Right lobe of liver (tissue), 6 donors: ENCODE measurements at regions not wholly inside any gene's neighbourhood (a gene's known extent, or its start where the extent isn't known, plus 50 kb on each side); places are given as distances from the start of the nearest gene placed in this dataset.
A peak's percentile ranks its signal among the peaks of the same experiment; 100 is the strongest.
"Not testable (repeated sequence)": the region's sequence is repeated elsewhere in the genome, so short reads cannot be mapped to it uniquely, and the experiment has no call there.

Source experiments
- ATAC-seq, 4 donors: fragments of 200-7000 bp; cut with Tn5 transposase; one replicate each; pipeline ENCODE4 v1.9.1; 2020; ENCODE audit warnings: mild to moderate bottlenecking in 4 of 4, moderate library complexity in 4 of 4
- DNase-seq, 3 donors: peaks; one replicate each; pipeline ENCODE4 v3.0.0-alpha.2; 2020
- H3K27ac ChIP-seq, 3 donors: fragments of 200-600 bp; one replicate each; pipeline ENCODE4 v1.8.0; 2022
- H3K27me3 ChIP-seq, 2 donors: fragments of 200-600 bp; one replicate each; pipeline ENCODE4 v1.8.0; 2022
- H3K36me3 ChIP-seq, 4 donors: fragments of 200-600 bp; sonication (generic) in 1 of 4; one replicate each; pipeline versions ENCODE4 v1.5.1 to v1.8.0; 2017 to 2022; ENCODE audit warnings: control low read depth in 1 of 4
- H3K4me1 ChIP-seq, 4 donors: fragments of 200-600 bp; sonication (generic) in 1 of 4; one replicate each; pipeline versions ENCODE4 v1.5.1 to v1.8.0; 2017 to 2022; ENCODE audit warnings: control low read depth in 1 of 4
- H3K4me3 ChIP-seq, 3 donors: fragments of 200-600 bp; one replicate each; pipeline ENCODE4 v1.8.0; 2022
- H3K9me3 ChIP-seq, 4 donors: fragments of 200-600 bp; sonication (generic) in 1 of 4; one replicate each; pipeline versions ENCODE4 v1.5.1 to v1.8.0; 2017 to 2022; ENCODE audit warnings: control low read depth in 1 of 4
- CTCF ChIP-seq, 4 donors: fragments of 200-600 bp in 3 of 4; fragments of 450-650 bp in 1 of 4; IDR thresholded peaks; one replicate each; pipeline versions ENCODE4 v1.5.1 to v1.8.0; 2016 to 2022; ENCODE audit warnings: antibody characterized with exemption in 4 of 4, mild to moderate bottlenecking in 2 of 4
- POLR2A ChIP-seq: fragments of 450-650 bp; IDR thresholded peaks from one replicate; pipeline ENCODE4 v1.6.1; 2017; ENCODE audit warnings: antibody characterized with exemption, mild to moderate bottlenecking
- WGBS: methylation state at CpG from one replicate; pipeline ENCODE4 v1.1.6; 2018; ENCODE audit warnings: low coverage, low lambda C conversion rate; ENCODE audit not compliant: insufficient coverage; ENCODE audit errors: missing lambda C conversion rate; 5-methylcytosine and 5-hydroxymethylcytosine counted together
- intact Hi-C, 2 donors: fragments of 100-400 bp; cut with DNase I; formaldehyde crosslinking; loops; one replicate each; pipeline versions ENCODE4 v1.11.2 to v1.14.1; 2022
- donor health status: DM: no; HTN: yes; CAD: no.
- donor health status: DM: no; HTN: no; CAD: no.
- donor health status: DM: no; HTN: no; CAD: no.
- donor health status: DM: no; HTN: yes; CAD: no.
- donor health status: DM: no; HTN: yes; CAD: no.

- no peak for ATAC-seq
- WGBS, result 78% methylated on average over 5 of the region's 6 CpGs
- no peak overlapping the region for H3K4me3 ChIP-seq
These were observed 249.3 kb downstream of the BLID start for GRCh38 chr11:121866754-121867153.

DNA sequence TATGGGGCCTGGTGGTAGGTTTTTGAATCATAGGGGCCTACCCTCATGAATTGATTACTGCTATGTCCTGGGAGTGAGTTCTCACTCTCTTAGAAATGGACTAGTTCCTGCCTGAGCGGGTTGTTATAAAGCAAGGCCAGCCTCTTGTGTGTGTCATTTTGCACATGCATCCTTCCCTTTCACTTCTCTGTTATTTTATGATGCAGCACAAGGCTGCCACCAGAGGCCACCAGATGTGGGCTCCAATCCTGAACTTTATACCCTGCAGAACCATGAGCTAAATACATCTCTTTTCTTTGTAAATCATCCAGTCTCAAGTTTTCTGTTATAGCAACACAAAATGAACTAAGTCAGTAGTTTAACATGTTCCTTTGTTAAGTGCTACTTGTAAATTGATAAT is 251.4 kb downstream of the BLID start:
- DNase-seq, result no peak
- intact Hi-C loops, result no loop called here
- Histone ChIP-seq H3K4me1 (no peaks in the 10 kb centered on the region), H3K4me3 (no peak overlapping the region), H3K27ac (no peak overlapping the region), H3K9me3 (no peaks in the 10 kb centered on the region), H3K36me3 (no peaks in the 10 kb centered on the region), H3K27me3 (no peaks in the 10 kb centered on the region)
- ATAC-seq, result peak; percentile 34 to 75 (median 66)
- TF ChIP-seq POLR2A (no peak), CTCF (IDR thresholded peaks at IDR 0.05) (peak; percentile 21 to 35 (median 24))
- WGBS, result 75% methylated on average over 1 of the region's 1 CpG

More at GRCh38 chr11:121866754-121867153, 249.3 kb downstream of the BLID start:
- no peak overlapping the region for H3K27ac ChIP-seq
- H3K4me1 ChIP-seq, result no peaks in the 10 kb centered on the region
- intact Hi-C loops, result no loop called here
- TF ChIP-seq CTCF (IDR thresholded peaks at IDR 0.05), result no peak
- TF ChIP-seq POLR2A, result no peak
- no peaks in the 10 kb centered on the region for H3K27me3 ChIP-seq
- no peak for DNase-seq
- no peaks in the 10 kb centered on the region for H3K36me3 ChIP-seq
- H3K9me3 ChIP-seq, result no peaks in the 10 kb centered on the region

GRCh38 chr11:121863126-121863525 is 252.9 kb downstream of the BLID start:
- Histone ChIP-seq H3K36me3 (no peaks in the 10 kb centered on the region), H3K9me3 (no peaks in the 10 kb centered on the region), H3K27ac (no peak overlapping the region), H3K27me3 (no peaks in the 10 kb centered on the region), H3K4me3 (no peak overlapping the region), H3K4me1 (no peaks in the 10 kb centered on the region)
- ATAC-seq (no peak), DNase-seq (no peak)
- WGBS, result 58% methylated on average over 4 of the region's 4 CpGs
- intact Hi-C loops, result no loop called here
- TF ChIP-seq CTCF (IDR thresholded peaks at IDR 0.05), result no peak
- no peak for TF ChIP-seq POLR2A

DNA sequence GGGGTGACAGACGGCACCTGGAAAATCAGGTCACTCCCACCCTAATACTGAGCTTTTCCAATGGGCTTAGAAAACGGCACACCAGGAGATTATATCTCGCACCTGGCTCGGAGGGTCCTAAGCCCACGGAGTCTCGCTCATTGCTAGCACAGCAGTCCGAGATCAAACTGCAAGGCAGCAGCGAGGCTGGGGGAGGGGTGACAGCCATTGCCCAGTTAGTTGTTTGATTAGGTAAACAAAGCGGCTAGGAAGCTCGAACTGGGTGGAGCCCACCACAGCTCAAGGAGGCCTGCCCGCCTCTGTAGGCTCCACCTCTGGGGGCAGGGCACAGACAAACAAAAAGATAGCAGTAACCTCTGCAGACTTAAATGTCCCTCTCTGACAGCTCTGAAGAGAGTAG is 260.9 kb downstream of the BLID start:
- H3K36me3 ChIP-seq, H3K27ac ChIP-seq, ATAC-seq, intact Hi-C loops, H3K9me3 ChIP-seq, H3K4me3 ChIP-seq, DNase-seq, H3K27me3 ChIP-seq, H3K4me1 ChIP-seq: not testable (repeated sequence)
- WGBS, result 72% methylated on average over 8 of the region's 11 CpGs

- H3K4me3 ChIP-seq, result no peak overlapping the region
- H3K36me3 ChIP-seq, result no peaks in the 10 kb centered on the region
- 86% methylated on average over 1 of the region's 1 CpG for WGBS
- DNase-seq (no peak), ATAC-seq (no peak)
- no peaks in the 10 kb centered on the region for H3K4me1 ChIP-seq
- no peak for TF ChIP-seq POLR2A
- no peak for TF ChIP-seq CTCF (IDR thresholded peaks at IDR 0.05)
- H3K27ac ChIP-seq, result no peak overlapping the region
- intact Hi-C loops, result no loop called here
- no peaks in the 10 kb centered on the region for H3K27me3 ChIP-seq
- no peaks in the 10 kb centered on the region for H3K9me3 ChIP-seq
These were observed 272.0 kb downstream of the BLID start for GRCh38 chr11:121844016-121844415.
